NOMO-1 treated with DMSO at 0.1 percent for 48 hours (cell line): ENCODE measurements at regions not wholly inside any gene's neighbourhood (a gene's known extent, or its start where the extent isn't known, plus 50 kb on each side); places are given as distances from the start of the nearest gene placed in this dataset.
A peak's percentile ranks its signal among the peaks of the same experiment; 100 is the strongest.

Experiments
- DNase-seq: peaks from one replicate; lab custom pipeline; 2025; ENCODE audit not compliant: unreplicated experiment; lab: John Stamatoyannopoulos, UW

GRCh38 chr6:92648364-92649086 is 770.8 kb downstream of the EPHA7 start:
- no peak for DNase-seq

- DNase-seq: no peak
Observed at GRCh38 chr6:92647630-92648029, 771.7 kb downstream of the EPHA7 start.

- peak; percentile 28 for DNase-seq
Observed at GRCh38 chr6:92644104-92644791, 775.1 kb downstream of the EPHA7 start.

DNA sequence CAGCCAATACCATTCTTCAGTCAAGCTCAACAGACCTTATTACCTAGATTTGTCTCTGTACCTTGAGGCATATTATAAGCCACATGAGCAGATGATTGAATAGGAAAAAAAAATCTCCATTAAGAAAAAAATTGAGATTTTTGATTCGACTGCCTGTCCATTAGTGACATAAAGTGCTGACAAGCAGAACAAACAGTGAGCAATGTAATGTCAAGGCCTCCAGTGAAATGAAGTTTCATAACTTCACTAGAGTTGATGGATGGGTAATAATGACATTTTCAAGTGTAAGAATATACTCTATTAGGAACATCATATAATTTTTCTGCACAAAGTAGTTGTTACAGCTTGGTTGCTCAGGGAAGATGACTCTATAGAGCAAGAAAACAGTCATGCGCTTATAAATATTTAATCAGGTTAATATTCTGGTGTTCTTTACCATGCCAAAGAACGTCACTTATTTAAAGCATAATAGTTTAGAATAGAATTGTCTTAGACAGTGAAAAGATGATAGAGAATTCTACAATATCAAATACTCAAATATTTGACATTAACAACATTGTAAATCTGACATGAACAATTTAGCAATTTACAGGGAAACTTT is 783.7 kb downstream of the EPHA7 start:
- no peak for DNase-seq

- DNase-seq: no peak
Observed at GRCh38 chr6:92634561-92634960, 784.8 kb downstream of the EPHA7 start.

GRCh38 chr6:92623431-92623830 is 795.9 kb downstream of the EPHA7 start:
- DNase-seq: no peak

GRCh38 chr6:92617721-92618120 is 801.6 kb downstream of the EPHA7 start:
- no peak for DNase-seq

DNA sequence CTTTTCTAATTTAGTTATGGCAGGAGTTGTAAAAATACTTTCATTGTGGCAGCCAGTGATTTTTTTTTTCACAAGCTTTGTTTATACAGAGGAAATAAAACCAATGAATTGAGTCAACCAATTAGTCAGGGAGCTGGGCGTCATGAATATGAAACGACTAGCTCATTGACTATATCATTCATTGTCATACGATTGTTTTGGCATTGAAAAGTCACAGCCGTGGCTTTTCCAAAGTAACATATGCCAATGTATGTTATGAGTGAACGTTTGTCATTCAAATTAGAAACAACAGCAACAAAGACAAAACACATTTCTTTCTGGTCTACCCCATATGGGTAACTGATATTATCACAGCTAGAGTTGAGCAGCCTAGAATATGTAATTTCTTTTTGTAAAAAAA is 810.6 kb downstream of the EPHA7 start:
- DNase-seq: no peak

- no peak for DNase-seq
Observed at GRCh38 chr6:92593201-92593600, 826.2 kb downstream of the EPHA7 start.

GRCh38 chr6:92589996-92590395 is 829.4 kb downstream of the EPHA7 start:
- no peak for DNase-seq

- no peak for DNase-seq
Observed at GRCh38 chr6:92588148-92588547, 831.2 kb downstream of the EPHA7 start.

DNA sequence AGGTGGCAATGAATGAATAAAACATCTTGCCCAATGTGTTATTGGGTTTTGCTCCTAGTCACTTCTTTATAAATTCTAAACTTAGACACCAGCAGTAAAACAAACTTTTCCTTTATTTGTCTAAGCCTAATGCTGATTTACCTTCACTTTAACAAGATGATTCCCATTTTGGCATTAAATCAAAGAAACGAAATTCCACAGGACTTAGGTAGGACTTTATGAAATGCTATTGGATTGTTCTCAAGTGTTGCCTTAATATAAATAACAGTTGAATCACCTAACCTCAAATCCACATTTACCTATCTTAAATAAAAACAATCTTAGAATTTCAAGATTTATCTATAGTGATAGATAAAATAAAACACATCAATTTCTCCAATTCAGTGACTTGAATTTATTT is 831.8 kb downstream of the EPHA7 start:
- DNase-seq: no peak

DNA sequence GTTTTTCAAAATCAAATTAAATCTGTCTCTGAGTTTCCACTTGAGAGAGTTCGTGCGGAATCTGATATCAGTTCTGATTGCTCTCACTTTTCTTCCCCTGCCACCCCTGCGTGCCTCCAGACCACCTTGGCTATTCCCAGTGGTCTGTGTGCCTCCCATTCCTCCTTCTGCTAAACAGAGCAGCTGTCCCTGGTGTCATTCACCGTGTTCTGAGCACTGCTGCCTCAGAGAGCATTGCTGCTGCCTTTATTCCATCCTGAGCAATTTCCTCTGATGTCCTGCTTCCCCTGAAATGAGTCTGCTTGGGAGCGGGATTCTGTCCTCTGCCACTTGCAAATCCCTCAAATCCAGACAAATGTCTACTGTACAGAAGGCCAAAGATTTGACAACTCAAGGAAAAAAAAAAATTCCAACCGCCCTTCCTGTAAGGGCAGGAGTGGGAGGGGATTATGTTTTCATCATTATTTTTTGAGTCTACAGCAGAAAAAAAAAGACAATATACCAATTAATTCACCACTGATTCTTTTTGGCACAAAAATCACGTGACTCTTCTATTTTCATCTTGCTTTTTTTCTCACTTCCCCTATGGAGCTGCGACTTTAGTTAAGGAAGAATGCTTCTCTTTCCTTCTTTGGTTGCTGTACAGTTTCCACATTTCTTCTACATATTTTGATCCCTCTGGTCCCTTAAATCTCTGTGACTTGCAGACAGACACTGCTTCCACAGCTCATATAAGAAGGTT is 833.0 kb downstream of the EPHA7 start:
- peak; percentile 21 for DNase-seq

DNA sequence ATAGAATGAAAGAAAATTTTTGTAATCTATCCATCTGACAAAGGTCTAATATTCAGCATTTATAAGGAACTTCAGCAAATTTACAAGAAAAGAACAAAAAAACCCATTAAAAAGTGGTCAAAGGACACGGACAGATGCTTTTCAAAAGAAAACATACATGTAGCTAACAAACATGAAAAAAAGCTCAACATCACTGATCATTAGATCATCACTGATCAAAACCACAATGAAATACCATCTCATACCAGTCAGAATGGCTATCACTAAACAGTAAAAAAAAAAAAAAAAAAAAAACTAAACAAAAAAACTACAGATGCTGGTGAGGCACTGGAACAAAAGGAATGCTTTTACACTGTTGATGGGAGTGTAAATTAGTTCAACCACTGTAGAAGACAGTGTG is 837.1 kb downstream of the EPHA7 start:
- no peak for DNase-seq

- no peak for DNase-seq
Observed at GRCh38 chr6:92577077-92577719, 842.2 kb downstream of the EPHA7 start.

GRCh38 chr6:92568541-92568940 is 850.8 kb downstream of the EPHA7 start:
- DNase-seq: no peak

DNA sequence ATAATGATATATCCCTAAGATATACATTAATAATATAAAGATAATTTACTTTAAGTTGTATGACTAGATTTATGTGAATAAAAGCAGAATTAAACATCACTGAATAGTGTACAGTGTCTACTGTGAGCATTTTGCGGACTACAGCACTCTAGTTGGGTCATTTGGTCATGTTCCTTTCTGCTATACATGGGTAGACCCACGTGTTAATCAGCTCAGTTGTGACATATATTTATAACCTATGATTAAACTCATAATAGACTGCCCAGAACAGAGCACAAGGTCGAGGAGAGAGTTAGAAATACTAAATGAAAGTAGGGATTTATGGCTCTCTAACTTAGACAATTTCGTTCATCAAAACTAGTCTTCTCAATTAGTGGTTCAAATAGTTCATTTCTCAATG is 852.7 kb downstream of the EPHA7 start:
- DNase-seq: no peak

DNA sequence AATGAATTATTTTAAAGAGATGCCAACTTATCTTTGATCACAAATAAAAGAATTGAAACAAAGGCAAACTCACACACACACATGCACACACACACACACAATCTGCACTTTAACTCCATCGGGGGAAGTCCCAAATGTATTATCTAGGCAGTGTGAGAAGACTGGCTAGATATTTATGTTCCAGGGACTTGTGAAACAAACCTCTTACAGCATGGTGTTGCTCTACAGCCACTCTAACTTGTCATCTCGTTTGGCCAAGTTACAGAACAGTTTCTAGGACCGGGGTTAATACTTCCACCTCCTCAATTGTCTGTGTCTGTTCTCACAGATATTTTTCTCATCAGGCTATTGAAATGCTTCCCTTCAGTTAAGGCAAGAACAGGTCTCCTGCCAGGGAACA is 855.0 kb downstream of the EPHA7 start:
- DNase-seq: no peak

DNA sequence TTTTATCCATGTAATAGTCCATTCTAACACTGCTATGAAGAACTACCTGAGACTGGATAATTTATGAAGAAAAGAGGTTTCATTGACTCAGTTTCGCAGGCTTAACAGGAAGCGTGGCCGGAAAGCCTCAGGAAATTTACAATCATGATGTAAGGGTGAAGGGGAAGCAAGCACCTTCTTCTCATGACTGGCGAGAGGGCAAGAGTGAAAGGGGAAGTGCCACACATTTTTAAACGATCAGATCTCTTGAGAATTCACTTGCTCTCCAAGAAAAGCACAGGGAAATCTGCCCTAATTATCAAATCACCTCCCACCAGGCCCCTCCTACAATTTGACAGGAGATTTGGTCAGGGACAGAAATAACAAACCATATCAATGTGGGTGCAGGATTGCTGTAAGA is 859.7 kb downstream of the EPHA7 start:
- DNase-seq: peak; percentile 60

DNA sequence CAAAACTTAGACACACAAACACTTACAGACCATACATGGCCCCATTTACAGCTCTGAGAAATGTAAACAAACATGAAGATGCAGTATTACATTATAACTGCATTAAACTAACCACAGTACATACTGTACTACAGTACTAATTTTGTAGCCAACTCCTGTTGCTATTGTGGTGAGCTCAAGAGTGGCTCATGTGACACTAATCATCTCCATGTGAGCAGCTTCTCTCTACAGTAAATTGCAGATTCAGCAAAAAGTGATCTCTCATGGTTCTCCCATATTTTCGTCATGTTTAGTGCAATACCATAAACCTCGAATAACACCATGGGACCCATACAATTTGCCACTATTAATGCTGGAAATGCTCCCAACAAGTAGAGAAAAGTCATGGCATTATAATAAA is 860.4 kb downstream of the EPHA7 start:
- no peak for DNase-seq

DNA sequence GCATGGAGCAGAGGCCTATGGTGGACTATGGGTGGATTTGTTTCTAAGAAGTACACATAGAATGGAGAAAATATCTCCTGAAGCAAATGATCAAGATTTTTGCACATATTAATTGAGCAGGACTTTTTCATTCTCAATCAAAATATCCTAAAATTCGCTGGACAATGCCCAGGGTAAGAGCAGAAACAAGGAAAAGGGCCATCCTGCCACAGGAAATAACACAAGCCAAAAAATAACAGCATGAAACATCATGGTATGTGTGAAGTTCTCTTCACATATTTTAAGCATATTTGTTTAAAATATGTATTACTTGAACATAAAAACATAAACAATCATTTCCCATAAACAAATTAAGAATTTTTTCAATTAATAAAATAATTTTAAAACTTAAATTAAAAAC is 868.9 kb downstream of the EPHA7 start:
- no peak for DNase-seq
